Neural cell (in vitro differentiated cells): ENCODE measurements at regions not wholly inside any gene's neighbourhood (a gene's known extent, or its start where the extent isn't known, plus 50 kb on each side); places are given as distances from the start of the nearest gene placed in this dataset.

Source experiments
- H2AFZ ChIP-seq: fragments of 200-600, 300-800 bp; sonication (generic), shearing (Covaris generic); 2 replicates; pipeline ENCODE4 v1.6.0; 2014; ENCODE audit warnings: low read depth, mild to moderate bottlenecking, antibody characterized with exemption, low read length, moderate library complexity
- H3F3A ChIP-seq: fragments of 200-600 bp; shearing (Covaris generic); 2 replicates; pipeline ENCODE4 v1.6.1; 2016; ENCODE audit warnings: mild to moderate bottlenecking, moderate library complexity, mixed read lengths, antibody characterized with exemption, low read length; ENCODE audit not compliant: insufficient read depth, poor library complexity, severe bottlenecking
- H3K27ac ChIP-seq: fragments of 200-600, 300-800 bp; sonication (generic), shearing (Covaris generic); 2 replicates; pipeline ENCODE4 v1.5.1; 2014; ENCODE audit warnings: mild to moderate bottlenecking, low read length, moderate library complexity
- H3K27me3 ChIP-seq: fragments of 300-800, 200-600 bp; sonication (generic), shearing (Covaris generic); 2 replicates; pipeline ENCODE4 v1.6.0; 2014; ENCODE audit warnings: mild to moderate bottlenecking, low read depth, low read length, moderate library complexity; ENCODE audit not compliant: insufficient read depth
- H3K36me3 ChIP-seq: fragments of 300-800, 200-600 bp; sonication (generic), shearing (Covaris generic); 2 replicates; pipeline ENCODE4 v1.5.1; 2014; ENCODE audit warnings: mild to moderate bottlenecking, antibody characterized with exemption, low read length, moderate library complexity; ENCODE audit not compliant: insufficient read depth
- H3K4me2 ChIP-seq: fragments of 300-800, 200-600 bp; sonication (generic), shearing (Covaris generic); 2 replicates; pipeline ENCODE4 v1.6.0; 2014; ENCODE audit warnings: mild to moderate bottlenecking, low read length
- H3K4me3 ChIP-seq: fragments of 300-800, 200-600 bp; sonication (generic), shearing (Covaris generic); 2 replicates; pipeline ENCODE4 v1.5.1; 2014; ENCODE audit warnings: mild to moderate bottlenecking, low read length, moderate library complexity
- H3K79me2 ChIP-seq: fragments of 200-600 bp; shearing (Covaris generic); replicated peaks from 2 replicates; pipeline ENCODE4 v1.6.0; 2014; ENCODE audit warnings: mild to moderate bottlenecking, low read length, moderate library complexity; ENCODE audit not compliant: insufficient read depth
- H3K9ac ChIP-seq: fragments of 300-800, 200-600 bp; sonication (generic), shearing (Covaris generic); 2 replicates; pipeline ENCODE4 v1.6.1; 2016; ENCODE audit warnings: mild to moderate bottlenecking, low read length, mixed read lengths
- H3K9me2 ChIP-seq: fragments of 200-600 bp; shearing (Covaris generic); 2 replicates; pipeline ENCODE4 v1.6.1; 2016; ENCODE audit warnings: mild to moderate bottlenecking, low read length, mixed read lengths; ENCODE audit not compliant: insufficient read depth
- H3K9me3 ChIP-seq: fragments of 200-600, 300-800 bp; sonication (generic), shearing (Covaris generic); 2 replicates; pipeline ENCODE4 v1.6.1; 2016; ENCODE audit warnings: mild to moderate bottlenecking, mixed run types, low read length, moderate library complexity, mixed read lengths
- H4K20me1 ChIP-seq: fragments of 200-600 bp; shearing (Covaris generic); 2 replicates; pipeline ENCODE4 v1.6.1; 2016; ENCODE audit warnings: mild to moderate bottlenecking, mixed run types; ENCODE audit not compliant: insufficient read depth
- EP300 ChIP-seq: fragments of 450-650 bp; conservative IDR thresholded peaks from 2 replicates; pipeline ENCODE4 v1.6.1; 2014; ENCODE audit warnings: antibody characterized with exemption, mild to moderate bottlenecking, moderate library complexity; ENCODE audit not compliant: poor library complexity, severe bottlenecking
- EZH2 ChIP-seq: fragments of 200-600, 300-800 bp; shearing (Covaris generic), sonication (generic); IDR thresholded peaks from 2 replicates; pipeline ENCODE4 v1.6.1; 2014; ENCODE audit warnings: antibody characterized with exemption, low read length, borderline replicate concordance, mild to moderate bottlenecking; ENCODE audit not compliant: insufficient read depth, poor library complexity, severe bottlenecking
- MXI1 ChIP-seq: fragments of 450-650 bp; conservative IDR thresholded peaks from 2 replicates; pipeline ENCODE4 v1.6.1; 2014; ENCODE audit warnings: antibody characterized with exemption, mild to moderate bottlenecking; ENCODE audit not compliant: poor library complexity, severe bottlenecking
- POLR2AphosphoS5 ChIP-seq: IDR thresholded peaks from 2 replicates; pipeline ENCODE4 v1.6.1; 2012
- RAD21 ChIP-seq: fragments of 450-650 bp; conservative IDR thresholded peaks from 2 replicates; pipeline ENCODE4 v1.6.1; 2014; ENCODE audit warnings: antibody characterized with exemption, mild to moderate bottlenecking, moderate library complexity
- SMC3 ChIP-seq: fragments of 450-650 bp; conservative IDR thresholded peaks from 2 replicates; pipeline ENCODE4 v1.6.1; 2014; ENCODE audit warnings: antibody characterized with exemption, mild to moderate bottlenecking, moderate library complexity; ENCODE audit not compliant: poor library complexity
- TAF1 ChIP-seq: IDR thresholded peaks from 2 replicates; pipeline ENCODE4 v1.6.1; 2012; ENCODE audit warnings: low read depth
- TF ChIP-seq, protein P1 (sequence below): fragments of 450-650 bp; IDR thresholded peaks from 2 replicates; pipeline ENCODE4 v1.5.1; 2014; ENCODE audit warnings: antibody characterized with exemption, mild to moderate bottlenecking, moderate library complexity; ENCODE audit not compliant: poor library complexity, severe bottlenecking
- TF ChIP-seq, protein P2 (sequence below): IDR thresholded peaks from 2 replicates; pipeline ENCODE4 v1.6.1; 2012; ENCODE audit warnings: borderline replicate concordance

DNA sequence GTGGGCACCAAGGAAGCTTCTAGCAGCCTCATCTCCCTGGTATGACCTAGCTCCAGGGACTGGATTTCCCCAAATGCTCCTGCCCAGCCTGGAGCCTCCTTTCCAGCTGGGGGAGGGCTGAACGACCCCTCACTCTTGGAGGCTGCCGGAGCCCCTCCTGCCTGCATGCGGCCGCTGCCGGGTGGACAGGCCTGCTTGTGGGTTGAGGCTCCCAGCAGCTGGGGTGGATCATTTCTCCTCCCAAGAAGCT lies 213.6 kb downstream of the SEC14L1 start:
- H3K36me3 ChIP-seq: no peaks in the 10 kb centered on the region
- H3F3A ChIP-seq: no peaks in the 10 kb centered on the region
- no peak overlapping the region for H3K4me3 ChIP-seq
- H3K4me2 ChIP-seq: no peak overlapping the region
- H3K79me2 ChIP-seq: no peaks in the 10 kb centered on the region
- no peaks in the 10 kb centered on the region for H4K20me1 ChIP-seq
- TF ChIP-seq, protein P1, sequence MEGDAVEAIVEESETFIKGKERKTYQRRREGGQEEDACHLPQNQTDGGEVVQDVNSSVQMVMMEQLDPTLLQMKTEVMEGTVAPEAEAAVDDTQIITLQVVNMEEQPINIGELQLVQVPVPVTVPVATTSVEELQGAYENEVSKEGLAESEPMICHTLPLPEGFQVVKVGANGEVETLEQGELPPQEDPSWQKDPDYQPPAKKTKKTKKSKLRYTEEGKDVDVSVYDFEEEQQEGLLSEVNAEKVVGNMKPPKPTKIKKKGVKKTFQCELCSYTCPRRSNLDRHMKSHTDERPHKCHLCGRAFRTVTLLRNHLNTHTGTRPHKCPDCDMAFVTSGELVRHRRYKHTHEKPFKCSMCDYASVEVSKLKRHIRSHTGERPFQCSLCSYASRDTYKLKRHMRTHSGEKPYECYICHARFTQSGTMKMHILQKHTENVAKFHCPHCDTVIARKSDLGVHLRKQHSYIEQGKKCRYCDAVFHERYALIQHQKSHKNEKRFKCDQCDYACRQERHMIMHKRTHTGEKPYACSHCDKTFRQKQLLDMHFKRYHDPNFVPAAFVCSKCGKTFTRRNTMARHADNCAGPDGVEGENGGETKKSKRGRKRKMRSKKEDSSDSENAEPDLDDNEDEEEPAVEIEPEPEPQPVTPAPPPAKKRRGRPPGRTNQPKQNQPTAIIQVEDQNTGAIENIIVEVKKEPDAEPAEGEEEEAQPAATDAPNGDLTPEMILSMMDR: no peak
- TF ChIP-seq POLR2AphosphoS5 (no peak), SMC3 (no peak), TAF1 (no peak), EZH2 (no peak), MXI1 (no peak), EP300 (no peak)
- no peaks in the 10 kb centered on the region for H3K9me3 ChIP-seq
- H3K9ac ChIP-seq: no peak overlapping the region
- no peaks in the 10 kb centered on the region for H3K27me3 ChIP-seq
- H2AFZ ChIP-seq: no peak overlapping the region
- no peak overlapping the region for H3K27ac ChIP-seq
- no peaks in the 10 kb centered on the region for H3K9me2 ChIP-seq

DNA sequence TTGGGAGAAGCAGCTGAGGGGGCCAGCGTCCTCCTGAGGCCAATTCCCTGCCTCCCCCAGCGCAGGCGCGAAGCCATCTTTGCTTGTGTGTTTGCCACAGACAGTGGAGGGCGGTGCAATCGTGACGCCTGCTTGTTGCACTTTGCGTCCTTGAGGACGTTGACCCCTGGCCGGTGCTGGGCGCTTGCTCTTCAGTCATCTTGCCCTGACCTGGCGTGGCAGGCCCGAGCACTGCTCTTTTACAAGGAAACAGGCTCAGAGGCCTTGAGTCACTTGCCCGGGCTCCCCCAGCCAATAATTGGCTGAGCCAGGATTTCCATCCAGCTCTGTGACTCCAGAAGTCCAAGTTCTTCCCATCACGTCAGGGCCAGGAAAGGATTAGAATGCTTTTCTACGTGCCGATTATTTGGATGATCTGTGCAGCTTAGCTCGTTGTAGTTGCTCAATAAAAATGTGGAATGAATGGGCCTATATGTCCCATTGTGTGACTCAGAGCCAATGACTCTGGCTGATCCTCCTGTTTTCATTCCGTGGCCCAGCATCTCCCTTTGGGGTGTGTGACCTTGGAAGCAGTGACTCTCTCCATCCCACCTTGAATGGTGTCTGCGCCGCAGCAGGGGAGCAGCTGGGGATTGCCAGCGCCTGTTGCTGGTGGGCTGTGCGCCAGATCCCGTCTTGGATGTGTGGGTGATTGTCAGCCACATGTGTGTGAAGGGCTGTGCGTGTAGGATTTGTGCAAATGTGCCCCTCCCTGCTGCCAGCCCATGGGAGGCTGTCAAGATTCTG lies 214.1 kb downstream of the SEC14L1 start:
- Histone ChIP-seq H3K4me2 (no peak overlapping the region), H3K9ac (no peak overlapping the region), H3F3A (no peaks in the 10 kb centered on the region), H3K27me3 (no peaks in the 10 kb centered on the region), H2AFZ (no peak overlapping the region), H4K20me1 (no peaks in the 10 kb centered on the region), H3K27ac (no peak overlapping the region), H3K9me3 (no peaks in the 10 kb centered on the region), H3K79me2 (no peaks in the 10 kb centered on the region), H3K4me3 (no peak overlapping the region), H3K9me2 (no peaks in the 10 kb centered on the region), H3K36me3 (no peaks in the 10 kb centered on the region)
- TF ChIP-seq SMC3 (no peak), EZH2 (no peak), RAD21 (no peak)

DNA sequence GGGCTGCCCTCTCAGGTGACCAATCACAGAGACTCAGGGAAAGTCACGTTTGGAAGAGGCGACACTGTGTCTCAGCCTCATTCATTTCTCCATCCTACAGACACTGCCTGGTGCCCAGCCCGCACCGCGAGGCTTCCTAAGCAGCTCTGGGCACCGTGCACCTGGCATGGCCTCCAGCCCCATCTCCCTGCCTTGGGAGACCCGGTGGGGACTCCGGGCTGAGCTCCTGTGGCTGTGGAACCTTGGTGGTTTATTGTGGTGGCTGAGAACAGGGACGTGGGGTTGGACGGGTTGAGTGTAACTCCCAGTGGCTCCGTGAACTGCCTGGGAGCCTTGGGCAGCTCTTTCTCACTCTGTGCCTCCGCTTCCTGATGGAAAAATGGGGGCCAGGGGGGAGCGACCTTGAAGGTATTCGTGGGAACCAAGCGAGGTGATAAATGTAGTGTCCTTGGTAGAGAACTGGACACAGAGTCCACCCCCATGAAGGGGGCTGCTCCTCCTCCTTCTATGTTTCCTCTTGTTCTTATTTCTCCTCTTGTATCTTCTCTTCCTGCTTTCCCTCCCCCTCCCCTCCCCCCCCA lies 215.4 kb downstream of the SEC14L1 start:
- Histone ChIP-seq H3K9me3 (no peaks in the 10 kb centered on the region), H3K79me2 (no peaks in the 10 kb centered on the region), H3K36me3 (no peaks in the 10 kb centered on the region), H2AFZ (no peak overlapping the region), H3K4me2 (no peak overlapping the region), H3K9me2 (no peaks in the 10 kb centered on the region), H3F3A (no peaks in the 10 kb centered on the region), H3K27me3 (no peaks in the 10 kb centered on the region), H4K20me1 (no peaks in the 10 kb centered on the region), H3K4me3 (no peak overlapping the region), H3K27ac (no peak overlapping the region), H3K9ac (no peak overlapping the region)
- TF ChIP-seq TAF1 (no peak), MXI1 (no peak), POLR2AphosphoS5 (no peak), RAD21 (no peak), SMC3 (no peak), EP300 (no peak), EZH2 (no peak)
- TF ChIP-seq, protein P1: no peak
- TF ChIP-seq, protein P2, sequence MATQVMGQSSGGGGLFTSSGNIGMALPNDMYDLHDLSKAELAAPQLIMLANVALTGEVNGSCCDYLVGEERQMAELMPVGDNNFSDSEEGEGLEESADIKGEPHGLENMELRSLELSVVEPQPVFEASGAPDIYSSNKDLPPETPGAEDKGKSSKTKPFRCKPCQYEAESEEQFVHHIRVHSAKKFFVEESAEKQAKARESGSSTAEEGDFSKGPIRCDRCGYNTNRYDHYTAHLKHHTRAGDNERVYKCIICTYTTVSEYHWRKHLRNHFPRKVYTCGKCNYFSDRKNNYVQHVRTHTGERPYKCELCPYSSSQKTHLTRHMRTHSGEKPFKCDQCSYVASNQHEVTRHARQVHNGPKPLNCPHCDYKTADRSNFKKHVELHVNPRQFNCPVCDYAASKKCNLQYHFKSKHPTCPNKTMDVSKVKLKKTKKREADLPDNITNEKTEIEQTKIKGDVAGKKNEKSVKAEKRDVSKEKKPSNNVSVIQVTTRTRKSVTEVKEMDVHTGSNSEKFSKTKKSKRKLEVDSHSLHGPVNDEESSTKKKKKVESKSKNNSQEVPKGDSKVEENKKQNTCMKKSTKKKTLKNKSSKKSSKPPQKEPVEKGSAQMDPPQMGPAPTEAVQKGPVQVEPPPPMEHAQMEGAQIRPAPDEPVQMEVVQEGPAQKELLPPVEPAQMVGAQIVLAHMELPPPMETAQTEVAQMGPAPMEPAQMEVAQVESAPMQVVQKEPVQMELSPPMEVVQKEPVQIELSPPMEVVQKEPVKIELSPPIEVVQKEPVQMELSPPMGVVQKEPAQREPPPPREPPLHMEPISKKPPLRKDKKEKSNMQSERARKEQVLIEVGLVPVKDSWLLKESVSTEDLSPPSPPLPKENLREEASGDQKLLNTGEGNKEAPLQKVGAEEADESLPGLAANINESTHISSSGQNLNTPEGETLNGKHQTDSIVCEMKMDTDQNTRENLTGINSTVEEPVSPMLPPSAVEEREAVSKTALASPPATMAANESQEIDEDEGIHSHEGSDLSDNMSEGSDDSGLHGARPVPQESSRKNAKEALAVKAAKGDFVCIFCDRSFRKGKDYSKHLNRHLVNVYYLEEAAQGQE: no peak
